HG03060 (cell line): ENCODE measurements at regions not wholly inside any gene's neighbourhood (a gene's known extent, or its start where the extent isn't known, plus 50 kb on each side); places are given as distances from the start of the nearest gene placed in this dataset.
"Not testable (repeated sequence)": the region's sequence is repeated elsewhere in the genome, so short reads cannot be mapped to it uniquely, and the experiment has no call there.

Experiments used
- ATAC-seq: cut with Tn5 transposase; IDR thresholded peaks from one replicate; pipeline ENCODE4 v1.9.1; 2021; ENCODE audit warnings: low read depth, moderate number of reproducible peaks; ENCODE audit not compliant: unreplicated experiment

DNA sequence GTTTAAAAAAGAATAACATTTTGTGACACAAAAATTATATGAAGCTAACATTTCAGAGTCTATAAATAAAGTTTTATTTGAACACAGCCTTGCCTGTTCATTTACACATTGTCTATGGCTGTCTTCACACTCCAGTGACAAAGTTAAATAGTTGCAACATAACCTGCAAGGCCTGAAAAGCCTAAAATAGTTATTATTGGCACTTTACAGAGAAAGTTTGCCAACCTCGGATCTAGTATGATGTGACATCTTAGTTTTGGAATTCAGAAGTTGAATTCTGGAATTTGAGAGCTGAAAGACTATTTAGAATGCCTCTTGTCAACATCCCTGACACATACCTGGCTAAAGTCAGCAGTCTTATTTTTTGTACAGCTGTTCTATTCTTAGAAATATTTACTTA is 68.3 kb downstream of the DYRK2 start:
- no peak for ATAC-seq

GRCh38 chr12:67719303-67719702 is 70.8 kb downstream of the DYRK2 start:
- not testable (repeated sequence) for ATAC-seq

DNA sequence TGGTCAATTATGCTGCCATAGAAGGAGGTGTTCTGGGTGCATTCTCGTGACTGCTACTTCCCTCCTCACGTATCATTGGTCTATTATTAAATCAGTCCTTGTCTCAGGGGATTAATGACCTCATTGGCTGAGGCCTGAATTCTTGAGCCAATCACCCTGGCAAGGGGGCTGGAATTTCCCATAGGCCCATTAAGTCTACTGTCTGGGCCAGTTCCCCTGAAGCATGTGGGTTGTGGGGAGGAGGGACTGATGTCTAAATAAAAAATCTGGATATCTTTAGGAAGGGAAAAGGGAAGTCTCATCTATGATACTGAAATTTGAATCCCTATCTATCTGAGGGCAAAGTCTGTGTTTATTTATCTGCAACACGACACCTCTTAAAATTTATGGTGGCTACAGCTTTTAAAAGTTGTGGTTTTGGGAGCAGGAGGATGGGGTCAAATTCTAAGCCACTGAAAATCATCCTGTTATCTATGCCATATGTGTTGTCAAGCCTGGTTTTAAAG is 71.9 kb downstream of the DYRK2 start:
- ATAC-seq, result no peak

DNA sequence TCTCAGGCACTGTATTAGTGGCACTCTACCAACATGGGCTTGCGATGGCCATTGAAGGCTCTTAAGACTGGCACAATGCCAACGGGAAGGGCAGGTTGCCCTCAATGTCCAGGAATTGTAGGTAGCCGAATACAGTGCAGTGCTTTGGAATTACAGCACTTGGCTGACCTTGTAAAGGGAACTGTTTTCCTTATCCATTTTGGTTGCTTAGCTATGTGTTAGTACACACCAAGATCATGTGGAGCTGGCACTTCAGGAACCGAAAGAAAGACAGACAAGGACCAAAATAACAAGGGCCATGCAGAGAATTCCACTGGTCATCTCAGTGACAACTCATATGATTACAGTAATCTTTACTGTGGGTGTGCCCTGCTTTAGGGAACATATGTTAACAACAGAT is 72.7 kb downstream of the DYRK2 start:
- ATAC-seq, result no peak

GRCh38 chr12:67722296-67722695 is 73.8 kb downstream of the DYRK2 start:
- ATAC-seq, result no peak

GRCh38 chr12:67726868-67727267 is 78.3 kb downstream of the DYRK2 start:
- no peak for ATAC-seq

GRCh38 chr12:67727702-67728666 is 79.4 kb downstream of the DYRK2 start:
- ATAC-seq, result no peak

DNA sequence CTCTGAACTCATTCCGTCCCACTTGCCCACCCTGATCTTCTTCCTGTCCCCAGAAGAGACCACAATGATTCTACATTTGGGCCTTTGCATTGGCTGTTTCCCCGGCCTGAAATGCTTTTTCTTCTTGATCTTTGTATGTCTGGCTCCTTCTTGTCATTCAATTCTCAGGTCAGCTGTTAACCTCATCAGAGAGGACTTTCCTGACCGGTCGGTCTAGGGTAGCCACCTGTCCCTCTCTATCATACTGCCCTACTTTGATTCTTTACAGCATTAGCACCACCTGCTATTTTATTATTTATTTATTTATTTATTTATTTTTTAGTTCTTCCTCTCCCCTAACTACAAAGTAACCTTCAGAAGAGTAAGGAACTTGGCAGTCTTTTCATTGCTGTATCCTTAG is 84.3 kb downstream of the DYRK2 start:
- no peak for ATAC-seq

DNA sequence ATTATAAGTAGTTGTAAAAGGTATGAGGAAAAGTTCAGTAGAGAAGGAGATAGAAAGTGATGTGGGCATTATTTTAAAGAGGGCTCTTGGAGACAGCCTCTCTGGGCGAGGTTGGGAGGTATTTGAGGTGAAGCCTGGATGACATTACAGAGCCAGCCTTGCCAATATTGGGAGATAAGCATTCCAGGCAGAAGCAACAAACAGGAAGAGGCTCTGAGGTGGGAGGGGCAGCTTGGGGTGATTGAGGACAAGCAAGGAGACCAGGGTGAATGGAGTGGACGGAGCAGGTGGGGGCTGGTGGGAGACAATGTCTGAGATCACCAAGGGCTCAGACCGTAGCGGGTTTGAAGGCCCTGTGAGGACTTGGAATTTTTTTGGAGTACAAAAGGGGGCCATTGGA is 87.3 kb downstream of the DYRK2 start:
- no peak for ATAC-seq

- no peak for ATAC-seq
Measured at GRCh38 chr12:67740711-67741110, 92.2 kb downstream of the DYRK2 start.

GRCh38 chr12:67741270-67741669 is 92.7 kb downstream of the DYRK2 start:
- no peak for ATAC-seq

- ATAC-seq, result no peak
Measured at GRCh38 chr12:67742461-67742860, 93.9 kb downstream of the DYRK2 start.

GRCh38 chr12:67747869-67748742 is 99.6 kb downstream of the DYRK2 start:
- no peak for ATAC-seq

- ATAC-seq, result no peak
Measured at GRCh38 chr12:67748743-67749040, 100.1 kb downstream of the DYRK2 start.

GRCh38 chr12:67750513-67751183 is 102.1 kb downstream of the DYRK2 start:
- no peak for ATAC-seq

DNA sequence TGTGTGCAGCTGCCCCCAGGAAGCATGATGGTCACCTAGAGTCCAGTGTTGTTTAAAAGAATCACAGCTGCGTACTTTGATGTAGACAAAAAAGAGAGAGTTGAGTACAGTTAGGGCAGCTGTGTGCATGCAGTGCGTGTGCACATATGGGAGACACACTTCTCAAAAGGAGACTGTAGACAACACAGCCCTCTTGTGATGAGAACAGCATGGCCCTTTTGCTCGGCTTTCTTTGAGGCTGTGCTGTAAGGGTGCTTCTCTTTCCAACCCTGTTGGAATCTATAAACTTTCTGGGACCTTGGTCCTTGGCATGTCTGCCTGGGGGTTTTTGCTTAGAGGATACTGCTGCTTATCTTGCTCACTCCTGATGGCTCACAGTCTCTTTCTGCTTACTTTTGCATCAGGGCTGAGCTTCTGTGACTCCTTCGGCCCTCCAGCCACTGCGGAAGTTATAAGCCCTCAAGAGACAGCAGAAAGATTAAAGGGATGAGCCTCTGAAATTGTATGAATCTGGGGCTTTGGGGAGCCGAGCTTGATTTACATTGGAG is 102.9 kb downstream of the DYRK2 start:
- ATAC-seq, result no peak

DNA sequence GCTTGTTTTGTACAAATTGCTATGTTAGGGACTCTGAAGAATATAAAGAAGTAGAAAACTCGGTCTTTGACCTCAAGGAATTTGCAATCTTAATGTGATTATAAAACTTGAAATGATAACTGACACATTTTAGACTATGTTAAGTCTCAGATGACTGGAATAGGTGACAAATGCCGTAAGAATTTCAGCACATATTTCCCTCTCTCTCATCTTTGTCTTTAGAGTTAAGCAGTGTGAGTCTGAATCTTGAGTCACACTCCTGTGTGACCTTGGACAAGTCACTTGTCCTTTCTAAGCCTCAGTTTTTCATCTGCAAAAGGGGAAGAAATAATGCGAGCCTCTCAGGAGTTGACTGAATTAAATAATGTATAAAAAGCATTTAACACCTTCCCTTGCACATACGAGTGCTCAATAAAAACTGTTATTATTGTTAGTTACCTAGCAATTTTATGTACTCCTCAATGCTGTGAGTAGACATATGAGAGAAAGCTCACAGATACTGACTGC is 103.7 kb downstream of the DYRK2 start:
- no peak for ATAC-seq

DNA sequence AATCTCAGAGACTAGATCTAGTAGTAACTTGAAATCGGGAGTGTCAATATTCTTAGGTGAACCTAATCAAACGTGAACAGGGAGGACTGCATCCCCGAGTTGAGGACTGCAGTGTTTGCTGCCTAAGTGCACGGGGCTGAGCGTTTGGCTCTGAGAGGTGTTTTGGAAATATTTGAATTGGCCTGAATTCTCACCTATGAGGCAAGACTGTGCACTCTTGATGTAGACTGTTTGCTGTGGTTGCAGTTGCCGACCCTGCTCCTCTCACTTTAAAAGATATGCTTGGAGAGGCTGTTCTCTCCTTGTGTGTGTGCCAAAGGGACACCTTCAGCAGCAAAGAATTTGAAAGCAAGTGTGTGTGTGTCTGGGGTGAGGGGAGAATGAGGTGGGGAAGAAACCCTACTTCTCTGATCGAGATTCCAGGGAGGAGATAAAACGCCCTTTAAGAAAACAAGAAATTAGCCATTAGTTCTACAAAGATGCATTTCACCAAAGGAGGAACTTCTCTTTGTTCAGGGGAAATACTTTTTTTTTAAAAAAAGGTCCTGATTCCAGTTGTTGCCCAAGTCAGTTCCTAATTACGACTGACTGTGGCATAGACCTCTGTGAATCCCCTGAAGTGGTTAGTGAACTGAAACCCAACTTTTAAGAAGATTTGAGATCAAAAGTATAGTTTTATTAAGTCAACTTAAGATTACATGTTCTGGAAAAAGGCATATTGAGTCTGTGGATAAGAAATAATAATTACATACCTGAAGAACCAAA is 106.6 kb downstream of the DYRK2 start:
- ATAC-seq, result no peak

DNA sequence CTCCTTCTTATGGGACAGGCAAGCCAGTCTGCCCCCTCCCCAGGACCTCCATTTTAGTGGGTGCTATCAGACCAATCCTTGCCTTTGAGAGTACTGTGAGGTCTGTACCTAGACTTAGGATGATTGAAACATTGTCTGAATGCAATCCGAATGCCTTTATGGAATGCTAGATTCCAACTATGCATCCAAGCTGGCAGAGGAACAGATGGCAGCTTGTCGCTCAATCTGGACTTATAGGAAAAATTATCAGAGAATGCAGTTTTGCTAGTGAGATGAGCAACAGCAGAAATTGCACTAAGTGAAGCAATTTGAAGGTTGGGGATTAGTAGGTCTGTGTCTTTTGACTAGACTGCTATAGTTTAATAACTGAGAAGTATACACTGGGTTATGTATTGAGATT is 109.1 kb downstream of the DYRK2 start:
- no peak for ATAC-seq

GRCh38 chr12:67758119-67758518 is 109.6 kb downstream of the DYRK2 start:
- peak; percentile 97 for ATAC-seq
